ENCODE measurements at regions not wholly inside any gene's neighbourhood (a gene's known extent, or its start where the extent isn't known, plus 50 kb on each side); places are given as distances from the start of the nearest gene placed in this dataset.

GRCh38 chr6:95145457-95145856 is 431.9 kb upstream of the MANEA start:
- TF ChIP-seq BHLHE40 (IDR thresholded peaks at IDR 0.05; ENCODE audit: borderline replicate concordance in 1 of 2, low read depth in 2 of 2, low read length in 1 of 2) (no peak), POLR2A (IDR thresholded peaks at IDR 0.05; ENCODE audit: low read depth, low read length) (no peak), TAF1 (IDR thresholded peaks at IDR 0.05; ENCODE audit: borderline replicate concordance, low read depth, low read length) (no peak), CEBPB (IDR thresholded peaks at IDR 0.05; ENCODE audit: borderline replicate concordance in 1 of 2, low read depth in 2 of 2, low read length in 2 of 2) (no peak)

All from GM12878 (cell line).